GM18909 (cell line): ENCODE measurements at regions not wholly inside any gene's neighbourhood (a gene's known extent, or its start where the extent isn't known, plus 50 kb on each side); places are given as distances from the start of the nearest gene placed in this dataset.

ENCODE experiments used
- ATAC-seq: cut with Tn5 transposase; IDR thresholded peaks from one replicate; pipeline ENCODE4 v1.9.1; 2021; ENCODE audit warnings: mild to moderate bottlenecking; ENCODE audit not compliant: unreplicated experiment, poor library complexity

DNA sequence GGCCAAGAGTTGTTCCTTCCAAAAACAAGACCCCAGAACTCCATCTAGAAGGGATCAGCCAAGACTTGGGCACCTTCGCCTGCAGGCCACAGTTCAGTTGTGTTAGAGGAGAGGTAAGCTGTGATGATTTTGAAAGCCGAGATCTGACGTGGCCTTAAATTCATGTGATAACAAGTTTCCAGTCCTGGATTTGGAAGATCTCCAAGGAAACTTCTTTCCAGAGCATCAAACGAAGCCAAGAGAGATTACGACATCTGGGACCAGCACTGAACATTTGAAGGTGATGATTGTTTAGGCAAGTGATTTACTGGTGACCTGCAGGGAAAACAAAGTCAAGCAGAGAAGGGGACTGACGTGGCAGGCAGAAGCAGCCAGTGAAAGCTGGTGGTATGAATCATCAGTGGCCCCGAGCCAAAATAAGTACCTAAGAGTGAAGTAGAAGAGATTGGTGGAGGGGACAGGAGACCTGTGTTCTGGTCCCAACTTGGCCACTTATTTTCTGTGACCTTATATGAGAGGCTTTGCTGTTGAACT is 339.0 kb upstream of the PROK2 start:
- peak; percentile 51 for ATAC-seq

DNA sequence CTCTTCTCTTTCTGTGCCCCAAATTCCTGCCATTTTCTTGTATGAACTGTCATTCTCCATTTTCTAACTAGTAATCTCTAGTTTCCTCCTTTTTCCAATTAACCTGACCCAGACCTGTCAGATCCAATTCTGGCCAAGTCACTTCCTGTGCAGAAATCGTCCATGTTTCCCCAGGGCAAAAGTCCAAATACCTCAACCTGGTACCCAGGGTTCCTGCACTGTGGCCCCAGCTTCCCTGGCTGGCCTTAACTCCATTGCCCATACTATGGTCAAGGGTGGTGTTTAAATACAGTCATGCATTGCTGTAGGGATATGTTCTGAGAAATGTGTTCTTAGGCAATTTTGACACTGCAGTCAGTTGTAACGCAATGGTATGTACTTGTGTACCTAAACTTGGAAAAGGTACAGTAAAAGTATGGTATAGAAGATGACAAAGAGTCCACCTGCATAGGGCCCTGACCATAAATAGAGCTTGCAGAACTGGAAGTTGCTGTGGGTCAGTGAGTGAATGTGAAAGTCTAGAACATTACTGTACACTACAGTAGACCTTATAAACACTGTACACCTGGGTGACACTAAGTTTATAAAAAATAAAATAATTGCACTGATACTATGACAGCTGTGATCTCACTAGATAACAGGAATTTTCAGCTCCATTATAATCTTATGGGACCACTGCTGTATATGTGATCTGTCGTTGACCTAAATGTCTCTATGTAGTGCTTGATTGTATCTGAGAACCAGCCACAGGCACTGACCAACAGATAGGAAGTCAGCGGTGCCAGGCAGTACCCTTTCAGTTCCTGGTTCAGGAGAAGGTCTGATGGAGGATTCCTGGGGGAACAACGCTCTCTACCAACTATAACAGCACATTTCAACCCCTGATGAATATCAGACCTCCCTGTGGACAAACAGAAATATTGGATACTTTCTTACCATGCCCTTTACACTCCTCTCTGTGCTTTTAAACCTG is 336.1 kb upstream of the PROK2 start:
- ATAC-seq = peak; percentile 77

DNA sequence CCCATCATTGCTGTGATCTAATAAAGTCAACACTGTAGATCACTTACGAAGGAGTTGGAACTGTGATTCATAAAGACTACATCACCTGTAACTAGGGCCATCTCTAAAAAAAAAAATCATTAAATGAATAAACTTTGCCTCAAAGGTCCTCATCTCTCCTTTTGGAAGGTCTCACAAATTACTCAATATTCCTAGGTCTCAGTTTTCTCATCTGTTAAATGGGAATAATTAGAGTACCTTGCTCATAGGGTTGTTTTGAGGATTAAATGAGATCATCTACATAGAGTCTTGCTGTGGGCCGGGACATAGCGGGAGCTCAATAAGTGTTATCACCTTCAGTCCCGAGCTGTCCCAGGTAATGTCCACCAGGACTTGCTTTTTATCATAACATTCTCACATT is 335.1 kb upstream of the PROK2 start:
- no peak for ATAC-seq

DNA sequence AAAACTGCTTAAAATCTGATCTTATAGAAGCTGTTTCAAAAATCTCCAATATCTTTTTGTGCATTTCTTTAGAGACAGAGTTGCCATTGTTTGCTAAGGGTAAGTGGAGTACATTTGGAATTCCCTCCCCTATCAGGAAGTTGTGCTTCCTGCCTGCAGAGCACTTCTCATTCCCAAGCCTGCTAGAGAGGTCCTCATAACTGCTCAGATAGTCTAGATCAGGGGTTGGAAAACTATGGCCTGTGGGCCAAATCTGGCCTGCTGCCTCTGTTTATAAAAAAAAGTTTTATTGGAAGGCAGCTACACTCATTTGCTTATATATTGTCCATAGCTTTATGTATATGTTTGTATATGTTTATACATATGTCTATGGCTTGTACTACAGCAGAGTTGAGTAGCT is 333.7 kb upstream of the PROK2 start:
- no peak for ATAC-seq

DNA sequence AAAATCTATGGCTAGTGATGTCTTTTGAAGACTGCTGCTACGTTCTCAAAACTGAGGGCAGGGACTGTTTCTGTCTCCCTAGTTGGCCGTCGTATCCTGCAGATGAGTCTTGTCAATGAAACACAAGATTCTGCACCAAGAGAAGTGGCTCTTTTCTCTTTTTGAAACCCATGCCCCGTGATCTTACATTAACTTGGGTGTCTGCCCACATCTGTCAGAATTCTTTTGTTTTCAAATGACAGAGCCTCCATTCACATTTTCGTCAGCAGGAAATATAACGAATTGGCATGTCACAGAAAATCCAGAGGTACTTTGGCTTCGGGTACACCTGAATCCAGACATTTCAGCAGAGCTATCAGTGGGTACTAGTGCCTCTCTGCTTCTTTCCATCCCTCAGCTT is 331.3 kb upstream of the PROK2 start:
- no peak for ATAC-seq

DNA sequence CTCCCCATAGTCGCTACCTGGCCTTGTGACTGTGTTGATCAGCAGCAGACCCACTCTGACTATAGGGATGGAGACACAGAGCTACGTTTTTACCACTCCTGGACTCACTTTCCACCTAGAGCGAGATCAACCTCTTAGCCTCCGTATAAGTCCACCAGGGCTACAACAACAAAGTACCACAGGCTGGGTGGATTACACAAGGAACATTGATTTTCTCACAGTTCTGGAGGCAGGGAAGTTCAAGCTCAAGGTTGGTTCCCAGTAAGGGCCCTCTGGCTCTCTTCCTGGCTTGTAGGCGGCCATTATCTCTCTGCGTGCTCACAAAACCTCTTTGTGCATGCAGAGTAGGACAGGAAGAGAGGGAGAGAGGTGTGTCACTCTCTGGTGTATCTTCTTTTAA is 330.4 kb upstream of the PROK2 start:
- no peak for ATAC-seq

DNA sequence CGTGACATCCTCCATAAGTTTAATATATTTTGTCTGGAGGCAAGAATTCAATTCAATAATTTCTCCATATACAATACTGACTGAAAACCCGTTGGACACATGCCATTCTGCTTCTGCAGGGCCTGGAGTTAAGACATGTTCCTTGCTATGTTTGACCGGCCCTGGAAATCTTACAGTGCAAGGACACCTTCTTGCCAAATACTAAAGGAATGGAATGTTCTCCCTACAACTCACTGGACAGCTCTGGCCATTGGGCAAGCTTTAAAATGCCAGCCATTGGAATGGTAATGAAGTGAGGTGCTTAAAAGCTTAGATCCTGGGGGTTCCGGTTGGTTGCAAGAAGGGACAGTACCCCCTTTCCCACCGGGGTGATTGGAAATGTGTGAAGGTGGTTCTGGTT is 329.8 kb upstream of the PROK2 start:
- ATAC-seq = no peak

DNA sequence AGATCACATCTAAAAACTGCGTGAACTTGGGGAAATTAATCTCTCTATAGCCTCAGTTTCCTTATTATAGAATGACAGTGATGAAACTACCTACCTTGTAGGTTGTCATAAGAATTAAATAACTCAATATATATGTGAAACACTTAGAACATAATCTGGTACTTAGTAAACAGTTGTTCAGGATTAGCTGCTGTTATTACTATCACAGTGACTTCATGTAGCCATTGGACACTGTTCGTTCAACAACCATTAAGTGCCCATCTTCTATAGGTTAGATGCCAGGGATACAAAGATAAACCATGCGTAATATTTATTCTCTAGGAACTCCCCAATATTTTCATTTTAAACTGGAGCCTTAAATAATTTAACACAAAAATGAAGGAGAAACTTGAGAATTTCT is 329.0 kb upstream of the PROK2 start:
- no peak for ATAC-seq

DNA sequence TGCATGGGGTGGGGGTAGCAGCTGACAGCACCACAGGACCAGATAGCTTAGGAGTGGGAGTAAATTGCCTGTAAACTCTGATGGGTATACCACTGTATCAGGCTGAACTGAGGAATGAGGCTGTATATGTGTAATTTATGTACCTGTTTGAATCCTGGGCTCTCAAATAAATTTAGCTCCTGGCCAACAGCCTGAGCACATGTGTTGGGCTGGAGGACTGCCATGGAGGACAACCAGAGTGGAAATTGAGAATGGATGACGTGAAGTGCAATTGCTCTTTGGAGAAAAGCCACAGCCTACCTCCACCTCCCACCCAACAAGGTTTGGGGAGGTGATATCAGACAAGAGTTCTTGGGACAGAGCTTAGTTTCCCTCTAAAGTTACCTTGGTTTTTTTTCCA is 328.6 kb upstream of the PROK2 start:
- ATAC-seq = no peak

DNA sequence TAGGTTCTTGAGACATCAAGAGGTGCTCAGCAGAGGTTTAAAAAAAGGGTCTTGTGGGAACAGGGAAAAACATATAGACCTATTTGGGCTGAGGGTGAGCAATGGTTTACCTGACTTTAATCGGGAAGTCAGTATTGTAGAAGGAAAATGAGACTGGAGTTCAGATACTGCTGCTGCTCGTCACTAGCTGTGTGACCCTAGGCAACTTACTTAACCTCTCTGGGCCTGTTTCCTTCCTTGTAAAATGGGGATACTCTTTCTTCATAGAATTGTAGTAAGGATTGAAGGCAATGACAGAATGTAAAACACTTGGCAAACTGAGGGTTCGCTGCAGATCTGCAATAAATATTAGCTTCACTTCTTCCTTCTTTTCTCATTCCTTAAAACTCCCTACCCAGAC is 327.5 kb upstream of the PROK2 start:
- ATAC-seq = no peak

DNA sequence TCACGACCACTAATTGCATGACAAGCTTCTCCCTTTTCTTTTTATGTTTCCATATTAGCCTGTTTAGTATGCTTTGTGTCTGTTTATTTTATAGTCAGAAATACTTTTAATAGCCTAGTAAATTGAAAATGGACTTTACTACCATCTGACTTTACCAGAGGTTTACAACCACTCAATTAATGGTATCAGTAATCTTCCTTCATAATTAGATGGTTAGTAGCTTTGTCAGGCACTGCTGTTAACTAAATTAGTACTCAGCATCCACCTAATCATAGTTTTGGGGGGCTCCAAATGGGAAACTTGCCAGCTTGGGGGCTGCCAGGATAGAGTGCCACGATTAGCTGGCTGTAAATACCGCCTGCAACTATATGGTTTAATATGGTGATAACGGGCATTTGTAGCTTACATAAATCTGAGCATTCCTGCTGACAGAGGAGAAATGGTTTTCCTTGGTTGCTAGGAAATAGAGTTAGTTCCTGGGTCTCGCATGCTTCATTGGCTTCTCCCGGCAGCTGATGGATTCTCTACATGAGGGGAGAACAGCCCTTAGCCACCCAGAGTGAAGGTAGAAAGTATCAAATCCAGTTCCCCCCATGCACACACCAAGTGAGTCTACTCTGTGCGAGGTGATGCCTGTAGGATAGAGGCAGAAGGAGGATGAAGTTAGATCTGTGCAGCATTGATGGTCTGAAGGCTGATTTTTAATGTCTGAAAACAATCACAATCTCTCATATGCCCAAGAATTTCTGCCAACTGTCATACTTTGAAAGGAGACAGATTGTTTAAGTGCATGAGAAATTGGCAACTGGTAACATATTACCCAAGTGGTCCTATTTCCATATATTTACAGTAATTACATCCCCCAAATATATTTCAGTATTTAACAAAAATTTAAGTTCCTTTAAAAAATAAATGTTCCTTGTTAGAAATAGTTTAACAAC is 326.6 kb upstream of the PROK2 start:
- ATAC-seq = no peak

DNA sequence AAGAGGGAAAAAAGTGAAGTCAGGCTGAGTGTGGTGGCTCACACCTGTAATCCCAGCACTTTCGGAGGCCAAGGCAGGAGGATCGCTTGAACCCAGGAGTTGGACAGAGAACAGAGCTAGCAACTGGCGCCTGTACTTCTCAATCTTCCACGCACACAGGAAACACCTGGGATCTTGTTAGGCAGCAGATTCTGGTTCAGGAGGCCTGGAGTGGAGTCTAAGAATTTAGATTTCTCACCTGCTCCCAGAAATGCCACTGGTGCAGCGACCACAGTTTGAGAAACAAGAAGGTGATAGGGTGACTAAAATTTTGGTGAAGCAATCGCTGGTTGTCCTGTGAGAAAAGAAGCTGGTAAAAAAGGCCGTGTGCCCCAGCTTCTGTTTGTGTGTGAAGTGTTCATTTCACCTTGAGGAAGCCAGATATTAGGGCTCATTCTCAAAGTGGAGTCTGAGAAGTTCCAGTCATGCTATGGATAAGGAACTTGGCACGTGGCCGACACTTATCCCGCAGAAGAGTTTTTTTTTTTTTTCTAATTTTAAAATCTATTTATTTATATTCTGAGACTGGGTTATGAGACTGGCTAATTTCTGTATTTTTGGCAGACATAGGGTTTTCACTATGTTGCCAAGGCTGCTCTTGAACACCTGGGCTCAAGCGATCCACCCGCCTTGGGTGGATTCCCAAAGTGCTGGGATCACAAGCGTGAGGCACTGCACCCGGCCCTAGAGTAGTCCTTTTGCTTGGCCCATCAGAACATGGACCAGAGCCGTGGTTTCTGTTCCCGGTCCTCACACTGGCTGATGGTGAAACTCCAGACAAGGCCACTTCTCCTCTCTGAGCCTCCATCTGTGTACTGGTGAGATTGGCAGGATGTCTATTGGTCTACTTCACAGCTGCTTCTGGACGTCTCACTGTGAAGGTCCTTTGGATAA is 324.6 kb upstream of the PROK2 start:
- ATAC-seq = no peak

DNA sequence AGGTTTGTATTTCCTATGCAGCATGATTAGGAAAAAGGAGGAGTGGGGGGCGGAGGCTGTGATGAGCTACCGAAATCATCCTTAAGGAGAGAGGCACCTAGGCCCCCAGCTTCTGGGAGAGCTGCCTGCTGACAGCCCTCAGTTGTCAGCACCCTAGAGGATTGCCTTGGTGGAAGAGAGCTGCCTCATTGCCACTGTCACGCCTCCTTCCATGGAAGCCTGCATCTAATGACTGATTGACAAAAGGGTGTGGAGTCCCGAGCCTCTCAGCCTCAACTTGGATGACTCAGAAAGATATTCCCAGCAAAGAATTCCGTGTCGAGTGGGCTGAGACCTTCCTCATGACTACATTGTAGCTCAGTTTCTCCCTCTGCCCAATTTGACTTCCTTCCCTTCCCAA is 320.4 kb upstream of the PROK2 start:
- ATAC-seq = no peak

DNA sequence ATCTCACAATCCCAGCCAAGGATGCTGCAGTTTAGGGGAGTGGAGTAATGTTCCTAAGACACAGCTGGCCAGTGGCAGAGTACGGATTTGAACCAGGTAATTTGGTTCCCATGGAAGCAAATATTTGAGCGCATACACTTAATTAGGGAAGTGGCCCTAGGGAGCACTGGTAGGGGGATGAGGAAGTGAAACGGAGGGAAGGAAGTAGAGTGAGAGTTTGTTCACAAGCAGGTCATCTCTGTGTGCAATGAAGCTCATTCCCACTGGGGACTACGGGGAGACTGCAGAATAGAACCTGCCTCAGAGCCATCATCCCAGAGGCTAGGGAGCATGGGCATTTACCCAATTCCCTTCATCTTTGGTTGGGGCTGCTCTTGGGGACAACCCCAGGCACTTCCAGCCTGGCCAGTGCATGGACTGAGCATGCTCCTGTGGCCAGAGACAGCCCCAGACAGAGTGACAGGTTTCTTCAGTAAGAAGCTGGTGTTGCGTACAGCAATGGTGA is 317.2 kb upstream of the PROK2 start:
- peak; percentile 74 for ATAC-seq

DNA sequence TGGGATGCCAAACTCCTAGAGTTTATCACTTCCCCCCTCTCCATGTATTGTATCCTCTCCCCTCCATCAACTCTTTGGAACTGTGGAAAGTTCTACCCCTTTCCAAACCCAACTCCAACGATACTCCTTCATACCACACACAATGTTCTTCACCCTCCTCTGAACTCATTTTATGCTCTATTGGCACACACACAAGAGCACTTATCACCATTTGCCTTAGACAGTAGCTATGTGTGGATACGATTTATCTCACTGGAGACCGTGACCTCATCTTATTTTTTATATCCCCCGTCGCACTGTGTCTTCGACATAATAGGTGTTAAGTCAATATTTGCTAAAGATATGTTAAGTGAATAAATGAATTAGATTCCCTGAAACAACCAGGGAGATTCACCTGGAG is 316.5 kb upstream of the PROK2 start:
- ATAC-seq = no peak

DNA sequence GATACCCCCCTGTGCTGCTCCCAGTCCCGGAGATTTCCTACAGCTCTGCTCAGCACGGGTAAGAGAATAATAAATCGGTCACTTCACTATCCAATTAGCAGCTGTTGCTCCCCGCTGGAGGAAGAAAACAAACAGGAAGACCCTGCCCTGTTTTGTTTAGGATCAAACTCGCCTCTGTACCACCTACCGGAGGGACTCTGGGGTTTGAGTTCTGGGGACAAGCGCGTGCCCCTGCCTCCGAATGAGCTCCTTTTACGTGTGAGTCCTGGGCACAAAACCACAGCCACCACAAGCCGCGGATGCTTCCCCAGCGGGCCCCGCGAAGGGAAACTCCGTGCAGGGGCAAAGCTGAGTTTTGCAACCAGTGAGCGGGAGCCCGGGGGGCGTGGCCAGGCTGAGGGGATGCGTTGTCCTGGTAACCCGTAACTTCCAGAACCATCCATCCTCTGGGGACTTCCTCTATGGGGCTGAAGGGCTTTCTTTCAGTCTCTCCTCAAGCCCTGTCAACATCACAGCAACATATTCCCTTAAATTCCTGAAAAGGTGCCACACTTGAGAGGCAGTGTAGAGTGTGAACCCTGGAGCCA is 315.7 kb upstream of the PROK2 start:
- ATAC-seq = peak; percentile 67

DNA sequence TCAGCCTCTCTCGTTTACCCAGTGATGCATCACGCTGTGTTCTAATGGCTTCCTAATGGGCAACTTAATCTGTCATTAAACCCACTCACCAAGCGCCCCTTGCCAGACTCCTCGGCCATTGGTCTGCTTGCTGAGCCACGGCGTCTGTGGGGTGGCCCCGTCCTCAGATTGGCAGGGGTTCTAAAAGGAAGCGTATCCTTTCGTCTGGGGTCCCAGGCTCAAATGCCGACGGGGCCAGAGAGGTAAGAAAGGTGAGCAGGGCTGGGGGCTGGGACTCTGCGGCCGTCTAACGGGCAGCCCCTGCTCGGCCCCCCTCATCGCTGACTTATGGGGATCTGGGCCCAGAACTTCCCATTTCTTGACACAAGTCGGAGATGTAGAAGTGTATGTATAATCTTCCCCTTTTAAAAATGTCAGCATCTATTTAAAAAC is 315.1 kb upstream of the PROK2 start:
- ATAC-seq = no peak

DNA sequence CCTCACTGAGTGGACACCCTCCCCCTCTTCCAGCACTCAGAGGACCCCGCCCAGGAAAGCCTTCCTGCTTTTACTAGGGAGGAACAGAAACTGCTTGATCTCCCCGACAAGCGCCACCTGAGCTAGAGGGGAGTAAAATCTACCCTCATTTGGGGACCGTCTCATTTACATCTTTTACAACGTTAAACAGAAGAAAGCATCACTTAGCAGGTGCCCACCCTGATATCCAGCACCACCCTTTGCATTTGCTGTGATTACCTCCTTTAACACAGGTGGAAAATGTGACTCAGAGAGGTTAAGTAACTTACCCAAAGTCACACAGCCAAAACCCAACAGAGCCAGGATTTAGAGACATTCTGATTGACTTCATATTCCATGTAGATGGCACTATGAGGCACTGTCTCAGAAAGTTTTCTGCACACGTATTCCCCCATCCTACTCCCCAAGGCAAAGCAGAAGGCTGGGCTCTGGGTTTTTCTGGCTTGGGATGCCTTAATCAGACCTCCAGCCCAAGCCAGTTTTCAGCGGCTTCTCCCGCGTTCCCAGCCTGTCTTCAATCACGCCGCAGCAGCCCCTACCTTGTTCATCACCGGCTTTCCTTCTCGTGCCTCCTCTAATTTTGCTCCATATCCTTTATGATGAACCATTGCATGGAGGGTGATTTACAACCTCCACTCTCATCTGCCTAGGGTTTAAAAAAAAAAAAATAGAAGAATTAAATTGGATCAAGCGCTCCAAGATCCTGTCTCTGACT is 314.6 kb upstream of the PROK2 start:
- ATAC-seq = no peak

DNA sequence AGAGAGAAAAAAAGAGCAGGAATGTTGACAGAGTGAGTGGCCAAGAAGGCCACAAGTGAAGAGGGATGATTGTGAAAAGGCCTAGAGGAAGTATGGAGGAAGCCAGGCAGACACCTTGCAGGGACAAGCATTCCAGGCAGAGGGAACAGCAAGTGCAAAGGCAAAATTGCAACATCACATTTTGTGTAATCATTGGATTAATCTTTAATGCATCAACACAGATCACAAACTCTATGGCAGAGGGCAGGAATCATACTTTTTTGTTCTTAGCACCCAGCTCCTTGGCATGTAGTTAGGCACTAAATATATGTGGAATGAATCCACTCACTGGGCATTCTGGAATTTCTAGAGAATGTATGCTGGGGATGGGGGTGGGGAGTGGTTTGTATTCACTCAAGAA is 312.1 kb upstream of the PROK2 start:
- ATAC-seq = no peak
